PFSK-1 (cell line): ENCODE measurements at regions not wholly inside any gene's neighbourhood (a gene's known extent, or its start where the extent isn't known, plus 50 kb on each side); places are given as distances from the start of the nearest gene placed in this dataset.

ENCODE experiments used
- FOXP2 ChIP-seq: optimal IDR thresholded peaks from 2 replicates; pipeline ENCODE3; 2011; ENCODE audit warnings: borderline replicate concordance, control low read depth, inconsistent platforms; ENCODE audit not compliant: insufficient read depth; ENCODE audit errors: extremely low read length, extremely low read depth
- POLR2AphosphoS5 ChIP-seq: IDR thresholded peaks from 2 replicates; pipeline ENCODE4 v1.6.1; 2012; ENCODE audit warnings: low read depth, mild to moderate bottlenecking, control low read depth, low read length, moderate library complexity
- SIN3A ChIP-seq: IDR thresholded peaks from 2 replicates; pipeline ENCODE4 v1.6.1; 2012; ENCODE audit warnings: mild to moderate bottlenecking, low read length, moderate library complexity, borderline replicate concordance; ENCODE audit not compliant: insufficient read depth
- TAF1 ChIP-seq: IDR thresholded peaks from 2 replicates; pipeline ENCODE4 v1.6.1; 2012; ENCODE audit warnings: low read length, control low read depth, borderline replicate concordance; ENCODE audit not compliant: insufficient read depth
- TF ChIP-seq, protein P1 (sequence below), 2 experiments: IDR thresholded peaks; 2 replicates each; pipeline versions ENCODE4 v1.6.1 to v1.8.0; 2011 to 2012; ENCODE audit warnings: low read depth in 2 of 2, low read length in 2 of 2, control low read depth in 1 of 2, inconsistent platforms in 1 of 2, mild to moderate bottlenecking in 1 of 2, moderate library complexity in 1 of 2; ENCODE audit not compliant: insufficient read depth in 1 of 2

- TF ChIP-seq FOXP2 (no peak), SIN3A (no peak), TAF1 (no peak), POLR2AphosphoS5 (no peak)
- TF ChIP-seq, protein P1, sequence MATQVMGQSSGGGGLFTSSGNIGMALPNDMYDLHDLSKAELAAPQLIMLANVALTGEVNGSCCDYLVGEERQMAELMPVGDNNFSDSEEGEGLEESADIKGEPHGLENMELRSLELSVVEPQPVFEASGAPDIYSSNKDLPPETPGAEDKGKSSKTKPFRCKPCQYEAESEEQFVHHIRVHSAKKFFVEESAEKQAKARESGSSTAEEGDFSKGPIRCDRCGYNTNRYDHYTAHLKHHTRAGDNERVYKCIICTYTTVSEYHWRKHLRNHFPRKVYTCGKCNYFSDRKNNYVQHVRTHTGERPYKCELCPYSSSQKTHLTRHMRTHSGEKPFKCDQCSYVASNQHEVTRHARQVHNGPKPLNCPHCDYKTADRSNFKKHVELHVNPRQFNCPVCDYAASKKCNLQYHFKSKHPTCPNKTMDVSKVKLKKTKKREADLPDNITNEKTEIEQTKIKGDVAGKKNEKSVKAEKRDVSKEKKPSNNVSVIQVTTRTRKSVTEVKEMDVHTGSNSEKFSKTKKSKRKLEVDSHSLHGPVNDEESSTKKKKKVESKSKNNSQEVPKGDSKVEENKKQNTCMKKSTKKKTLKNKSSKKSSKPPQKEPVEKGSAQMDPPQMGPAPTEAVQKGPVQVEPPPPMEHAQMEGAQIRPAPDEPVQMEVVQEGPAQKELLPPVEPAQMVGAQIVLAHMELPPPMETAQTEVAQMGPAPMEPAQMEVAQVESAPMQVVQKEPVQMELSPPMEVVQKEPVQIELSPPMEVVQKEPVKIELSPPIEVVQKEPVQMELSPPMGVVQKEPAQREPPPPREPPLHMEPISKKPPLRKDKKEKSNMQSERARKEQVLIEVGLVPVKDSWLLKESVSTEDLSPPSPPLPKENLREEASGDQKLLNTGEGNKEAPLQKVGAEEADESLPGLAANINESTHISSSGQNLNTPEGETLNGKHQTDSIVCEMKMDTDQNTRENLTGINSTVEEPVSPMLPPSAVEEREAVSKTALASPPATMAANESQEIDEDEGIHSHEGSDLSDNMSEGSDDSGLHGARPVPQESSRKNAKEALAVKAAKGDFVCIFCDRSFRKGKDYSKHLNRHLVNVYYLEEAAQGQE (IDR thresholded peaks at IDR 0.05; ENCODE audit: insufficient read depth in 1 of 2, low read depth in 2 of 2, low read length in 2 of 2), result no peak
These were observed 457.7 kb downstream of the CETN3 start for GRCh38 chr5:89951876-89952275.

- TF ChIP-seq POLR2AphosphoS5 (no peak), FOXP2 (no peak), TAF1 (no peak), SIN3A (no peak)
- TF ChIP-seq, protein P1 (IDR thresholded peaks at IDR 0.05; ENCODE audit: insufficient read depth in 1 of 2, low read depth in 2 of 2, low read length in 2 of 2), result no peak
These were observed 459.3 kb downstream of the CETN3 start for GRCh38 chr5:89950234-89950633.

GRCh38 chr5:89948977-89949376 lies 460.6 kb downstream of the CETN3 start:
- TF ChIP-seq SIN3A (no peak), TAF1 (no peak)
- TF ChIP-seq, protein P1 (IDR thresholded peaks at IDR 0.05; ENCODE audit: insufficient read depth in 1 of 2, low read depth in 2 of 2, low read length in 2 of 2), result no peak

DNA sequence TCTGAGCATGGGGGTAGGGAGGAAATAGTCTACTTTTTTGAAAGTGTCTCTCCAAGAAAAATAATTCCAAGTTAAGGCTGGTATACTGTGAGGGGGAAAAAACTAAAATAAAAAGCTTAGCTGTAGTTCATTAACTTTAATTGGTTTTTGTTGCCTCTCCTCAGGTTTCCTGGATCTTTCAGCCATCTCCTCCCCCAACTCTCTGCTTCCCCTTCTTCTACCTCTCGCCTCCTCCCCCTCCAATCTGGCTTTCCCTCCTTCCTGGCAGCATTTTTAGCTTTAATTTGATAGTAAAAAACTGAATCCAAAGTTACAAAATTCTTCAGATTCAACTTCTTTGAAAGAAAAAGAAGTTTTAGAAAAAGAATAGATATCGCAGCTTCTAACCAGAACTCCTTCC lies 462.6 kb downstream of the CETN3 start:
- TF ChIP-seq, protein P1 (IDR thresholded peaks at IDR 0.05; ENCODE audit: insufficient read depth in 1 of 2, low read depth in 2 of 2, low read length in 2 of 2), result no peak
- TF ChIP-seq POLR2AphosphoS5 (no peak), TAF1 (no peak), FOXP2 (no peak), SIN3A (no peak)

GRCh38 chr5:89946508-89946907 lies 463.0 kb downstream of the CETN3 start:
- TF ChIP-seq POLR2AphosphoS5 (no peak), TAF1 (no peak), FOXP2 (no peak), SIN3A (no peak)
- TF ChIP-seq, protein P1 (IDR thresholded peaks at IDR 0.05; ENCODE audit: insufficient read depth in 1 of 2, low read depth in 2 of 2, low read length in 2 of 2), result no peak
